Hematopoietic multipotent progenitor cell treated with erythropoietin and hydrocortisone succinate and interleukin-3 and kit ligand, for 4 days (in vitro differentiated cells): ENCODE measurements at regions not wholly inside any gene's neighbourhood (a gene's known extent, or its start where the extent isn't known, plus 50 kb on each side); places are given as distances from the start of the nearest gene placed in this dataset.
A peak's percentile ranks its signal among the peaks of the same experiment; 100 is the strongest.
"Not testable (repeated sequence)": the region's sequence is repeated elsewhere in the genome, so short reads cannot be mapped to it uniquely, and the experiment has no call there.

Experiments
- DNase-seq: peaks from one replicate; pipeline ENCODE4 v3.0.0-alpha.2; 2015

DNA sequence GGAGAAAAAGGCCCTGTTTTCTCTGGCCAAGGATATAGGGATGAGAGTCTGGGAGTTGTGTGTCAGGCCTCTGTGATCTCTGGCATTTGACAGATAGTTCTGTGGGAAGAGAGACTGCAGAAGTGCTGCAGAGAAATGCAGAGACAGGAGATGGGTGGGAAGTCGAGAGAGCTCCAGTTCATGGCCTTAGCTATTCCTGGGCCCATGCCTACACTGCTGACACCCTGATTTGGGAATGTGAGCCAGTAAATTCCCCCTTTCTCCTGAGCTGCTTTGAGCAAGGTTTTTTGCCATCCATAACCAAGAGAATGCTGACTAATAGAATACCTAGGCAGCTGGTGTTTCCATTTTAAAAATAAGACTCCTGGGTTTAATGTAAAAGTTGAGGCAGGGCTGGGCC is 59.3 kb downstream of the EBLN2 start:
- no peak for DNase-seq

GRCh38 chr3:73121669-73122331 is 60.3 kb downstream of the EBLN2 start:
- DNase-seq: no peak

DNA sequence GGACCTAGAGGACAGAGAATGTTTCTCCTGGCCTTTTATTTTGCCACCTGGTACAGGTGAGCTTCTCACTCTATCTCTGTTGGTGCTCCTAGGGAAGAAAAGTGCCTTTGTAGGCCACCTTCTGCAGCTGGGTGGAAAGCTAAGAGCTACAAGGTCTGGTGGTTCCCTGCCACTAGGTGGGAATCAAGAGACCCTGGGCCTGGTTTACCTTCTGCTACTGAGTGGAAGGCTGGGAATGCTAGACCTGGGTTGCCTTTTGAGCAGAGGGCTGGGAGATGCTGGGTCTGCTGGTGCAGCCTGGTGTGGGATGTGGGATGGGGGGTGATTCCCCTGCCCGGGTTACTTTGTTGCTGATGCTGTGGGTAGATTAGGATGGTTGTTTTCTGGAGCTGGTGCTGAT is 72.6 kb downstream of the EBLN2 start:
- DNase-seq: no peak

GRCh38 chr3:73136941-73137340 is 75.5 kb downstream of the EBLN2 start:
- no peak for DNase-seq

DNA sequence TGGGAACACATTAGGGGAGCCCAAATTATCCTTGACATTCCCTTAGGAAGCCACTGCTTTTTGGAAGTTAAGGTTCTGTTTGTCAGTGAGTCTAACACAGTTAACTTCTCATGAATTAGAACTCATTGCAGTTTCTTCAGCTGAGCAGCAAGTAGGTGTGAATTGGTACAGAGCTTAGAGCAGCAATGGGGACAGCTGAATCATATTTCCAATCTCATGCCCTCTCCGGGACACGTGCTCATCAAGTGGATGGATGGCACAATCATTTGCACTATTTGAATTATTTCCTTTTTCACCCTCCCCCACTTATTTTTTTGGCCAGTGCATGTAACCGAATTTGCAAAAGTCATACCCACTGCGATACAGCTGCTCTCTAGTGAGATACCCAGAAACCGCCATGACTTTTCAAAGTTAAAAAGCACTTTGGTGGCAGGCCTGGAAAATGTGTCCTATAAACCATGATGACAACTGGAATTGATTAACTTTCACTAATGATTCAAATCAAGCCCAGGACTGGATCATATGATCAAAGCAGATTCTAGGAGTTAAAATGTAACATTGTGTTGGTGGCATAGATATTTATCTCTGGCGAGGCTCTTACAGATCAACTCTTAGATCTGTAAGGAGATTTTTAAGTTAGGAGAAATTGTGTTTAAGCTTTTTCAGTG is 76.4 kb downstream of the EBLN2 start:
- DNase-seq: no peak

GRCh38 chr3:73140772-73141442 is 79.4 kb downstream of the EBLN2 start:
- no peak for DNase-seq

DNA sequence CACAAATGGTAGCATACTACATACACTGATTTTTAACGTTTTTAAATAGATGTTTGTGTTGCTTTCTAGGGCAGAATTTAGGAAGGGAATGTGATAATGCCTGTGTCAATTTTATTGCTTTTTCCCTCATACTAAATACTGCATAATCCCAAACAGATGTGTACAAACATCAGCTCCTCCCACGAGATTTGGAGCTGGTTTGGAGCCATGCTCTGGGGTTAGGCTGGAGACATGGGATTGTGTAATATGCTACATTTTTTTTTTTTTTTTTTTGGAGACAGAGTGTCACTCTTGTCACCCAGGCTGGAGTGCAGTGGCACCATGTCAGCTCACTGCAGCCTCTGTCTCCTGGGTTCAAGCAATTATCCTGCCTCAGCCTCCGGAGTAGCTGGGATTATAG is 80.1 kb downstream of the EBLN2 start:
- DNase-seq: no peak

DNA sequence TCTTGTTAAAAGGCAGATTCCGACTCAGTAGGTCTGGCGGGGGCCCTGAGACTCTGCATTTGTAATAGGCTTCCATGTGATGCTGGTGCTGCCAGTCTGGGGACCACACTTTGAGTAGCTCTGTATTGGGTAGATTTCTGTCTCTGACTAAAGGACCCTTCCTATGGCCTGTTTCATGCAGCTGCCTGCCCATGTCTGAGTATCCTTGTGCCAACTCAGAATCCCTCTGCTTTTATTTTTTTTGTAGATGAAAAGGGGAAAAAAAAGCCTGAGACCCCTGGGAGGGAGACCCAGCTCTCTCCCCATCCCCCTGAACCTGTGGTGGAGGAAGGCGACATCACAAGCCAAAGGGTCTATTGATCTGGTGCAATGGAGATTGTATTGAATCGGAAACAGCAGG is 81.9 kb downstream of the EBLN2 start:
- no peak for DNase-seq

- DNase-seq: peak; percentile 86
Measured at GRCh38 chr3:73143821-73144237, 82.4 kb downstream of the EBLN2 start.

DNA sequence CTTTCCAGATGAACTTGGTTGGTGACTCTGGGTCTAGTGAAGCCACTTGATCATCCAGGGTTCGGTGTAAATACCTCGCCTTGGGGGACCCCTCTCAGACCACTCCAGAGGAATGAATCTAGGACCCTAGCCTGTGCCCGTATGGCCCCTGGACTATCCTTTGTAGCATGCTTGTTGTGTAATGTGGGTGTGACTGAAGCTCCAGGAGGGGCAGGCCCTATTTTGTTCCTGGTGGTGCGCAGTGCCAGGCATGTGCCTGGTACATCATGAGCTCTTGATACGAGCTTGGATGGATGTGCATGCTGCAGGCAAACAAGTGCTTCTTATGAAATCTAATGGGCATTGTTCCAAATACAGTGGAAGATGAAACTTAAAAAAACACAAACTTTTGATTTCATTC is 82.8 kb downstream of the EBLN2 start:
- DNase-seq: peak; percentile 52

- no peak for DNase-seq
Measured at GRCh38 chr3:73144828-73145227, 83.4 kb downstream of the EBLN2 start.

- DNase-seq: not testable (repeated sequence)
Measured at GRCh38 chr3:73147479-73147878, 86.0 kb downstream of the EBLN2 start.

GRCh38 chr3:73148206-73148605 is 86.7 kb downstream of the EBLN2 start:
- no peak for DNase-seq

DNA sequence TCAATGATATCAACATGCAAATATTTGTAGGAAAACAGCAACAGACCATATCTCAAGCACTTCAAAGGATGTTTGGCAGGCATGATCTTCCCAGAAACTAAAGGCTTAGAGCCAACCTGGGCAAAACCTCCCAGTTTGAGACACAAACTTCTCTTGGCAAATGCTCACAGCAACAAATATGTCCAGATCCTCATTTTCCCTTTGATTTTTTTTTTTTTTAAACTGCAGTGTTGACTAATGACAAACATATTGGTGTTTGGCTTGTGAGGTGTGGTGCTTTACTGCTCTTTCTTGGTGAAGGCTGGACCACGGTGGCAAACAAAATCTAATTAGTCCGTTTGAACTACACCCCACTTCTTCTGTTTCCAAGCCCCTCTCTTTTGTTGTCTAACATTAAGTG is 87.2 kb downstream of the EBLN2 start:
- DNase-seq: no peak

GRCh38 chr3:73150369-73151130 is 89.1 kb downstream of the EBLN2 start:
- DNase-seq: peak; percentile 13

GRCh38 chr3:73152571-73152970 is 91.1 kb downstream of the EBLN2 start:
- DNase-seq: not testable (repeated sequence)

- DNase-seq: not testable (repeated sequence)
Measured at GRCh38 chr3:73153057-73153456, 91.6 kb downstream of the EBLN2 start.

GRCh38 chr3:73154261-73154660 is 92.8 kb downstream of the EBLN2 start:
- DNase-seq: not testable (repeated sequence)

DNA sequence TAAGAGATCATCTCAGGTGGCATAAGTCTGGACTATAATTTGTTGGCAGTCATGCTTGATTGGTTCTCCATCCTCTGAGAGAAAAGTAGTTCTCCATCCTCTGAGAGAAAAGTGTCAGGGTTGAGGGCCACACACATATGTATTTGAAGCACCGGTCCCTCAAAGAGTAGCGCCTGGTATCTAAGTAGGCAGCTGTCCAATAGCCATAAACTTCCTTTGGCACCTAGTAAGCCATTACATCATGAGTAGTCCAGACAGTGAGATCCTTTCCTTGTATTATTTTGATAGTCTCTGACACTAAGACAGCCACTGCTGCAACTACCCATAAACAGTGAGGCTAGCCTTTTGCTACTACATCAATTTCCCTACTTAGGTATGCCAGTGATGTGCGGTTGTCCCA is 94.0 kb downstream of the EBLN2 start:
- not testable (repeated sequence) for DNase-seq

DNA sequence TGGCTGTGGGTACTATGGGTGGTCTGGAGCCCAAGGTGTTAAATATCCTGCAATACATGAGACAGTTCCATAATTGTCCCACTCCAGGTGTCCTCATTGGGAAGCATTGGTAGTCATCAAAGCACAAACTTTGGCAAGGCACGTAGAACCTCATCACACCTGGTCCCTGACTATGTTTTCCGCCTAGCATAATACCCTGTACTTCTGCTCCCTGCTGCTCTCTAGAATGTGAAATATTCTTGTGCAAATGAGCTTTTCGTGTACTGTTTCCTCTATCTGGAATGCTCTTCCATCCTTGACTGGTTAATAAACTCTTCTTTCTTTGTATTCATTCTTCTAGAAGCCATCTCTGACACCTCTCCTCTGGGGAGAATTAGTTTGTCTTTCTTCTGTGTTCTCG is 103.2 kb downstream of the EBLN2 start:
- DNase-seq: no peak

DNA sequence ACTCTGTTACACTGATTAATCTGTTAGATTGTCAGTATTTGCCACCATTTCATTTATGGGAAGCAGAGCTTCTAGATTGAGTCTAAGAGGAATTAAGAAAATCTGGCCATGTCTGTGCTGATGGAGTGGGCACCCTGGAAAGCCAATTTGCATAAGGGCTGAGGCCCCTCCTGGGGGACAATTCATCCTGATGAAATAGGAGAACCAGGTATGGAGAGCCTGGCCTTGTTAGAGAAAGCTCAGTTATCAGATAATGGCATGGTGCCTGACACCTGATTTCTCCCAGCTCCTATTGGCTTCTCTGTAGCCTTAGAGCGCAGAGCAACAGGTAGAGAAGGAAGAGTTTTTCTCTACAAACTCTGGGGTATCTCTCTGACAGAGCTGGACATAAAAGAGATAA is 114.2 kb downstream of the EBLN2 start:
- DNase-seq: no peak

GRCh38 chr3:73176941-73177340 is 115.5 kb downstream of the EBLN2 start:
- no peak for DNase-seq

GRCh38 chr3:73177827-73178226 is 116.4 kb downstream of the EBLN2 start:
- DNase-seq: no peak

DNA sequence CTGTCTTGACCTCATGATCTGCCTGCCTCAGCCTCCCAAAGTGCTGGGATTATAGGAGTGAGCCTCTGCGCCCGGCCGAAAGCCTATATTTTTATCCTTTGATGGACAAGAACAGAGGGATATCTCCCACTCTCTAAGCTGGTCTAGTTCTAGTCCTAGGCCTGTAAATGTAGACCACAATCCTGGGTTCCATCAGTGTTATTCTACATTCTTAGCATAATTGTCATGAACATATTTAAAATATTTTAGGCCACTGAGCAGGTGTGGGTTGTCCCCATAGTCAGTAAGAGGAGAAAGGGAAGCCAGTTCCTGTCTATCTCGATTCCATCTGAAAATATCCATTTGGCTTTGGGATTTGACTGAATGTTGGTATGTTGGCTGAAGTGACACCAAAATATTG is 118.1 kb downstream of the EBLN2 start:
- DNase-seq: no peak
